HG02943 (cell line): ENCODE measurements at regions not wholly inside any gene's neighbourhood (a gene's known extent, or its start where the extent isn't known, plus 50 kb on each side); places are given as distances from the start of the nearest gene placed in this dataset.
"Not testable (repeated sequence)": the region's sequence is repeated elsewhere in the genome, so short reads cannot be mapped to it uniquely, and the experiment has no call there.

Experiments used
- ATAC-seq: cut with Tn5 transposase; IDR thresholded peaks from one replicate; pipeline ENCODE4 v1.9.1; 2021; ENCODE audit warnings: mild to moderate bottlenecking, low read depth, moderate library complexity; ENCODE audit not compliant: unreplicated experiment

DNA sequence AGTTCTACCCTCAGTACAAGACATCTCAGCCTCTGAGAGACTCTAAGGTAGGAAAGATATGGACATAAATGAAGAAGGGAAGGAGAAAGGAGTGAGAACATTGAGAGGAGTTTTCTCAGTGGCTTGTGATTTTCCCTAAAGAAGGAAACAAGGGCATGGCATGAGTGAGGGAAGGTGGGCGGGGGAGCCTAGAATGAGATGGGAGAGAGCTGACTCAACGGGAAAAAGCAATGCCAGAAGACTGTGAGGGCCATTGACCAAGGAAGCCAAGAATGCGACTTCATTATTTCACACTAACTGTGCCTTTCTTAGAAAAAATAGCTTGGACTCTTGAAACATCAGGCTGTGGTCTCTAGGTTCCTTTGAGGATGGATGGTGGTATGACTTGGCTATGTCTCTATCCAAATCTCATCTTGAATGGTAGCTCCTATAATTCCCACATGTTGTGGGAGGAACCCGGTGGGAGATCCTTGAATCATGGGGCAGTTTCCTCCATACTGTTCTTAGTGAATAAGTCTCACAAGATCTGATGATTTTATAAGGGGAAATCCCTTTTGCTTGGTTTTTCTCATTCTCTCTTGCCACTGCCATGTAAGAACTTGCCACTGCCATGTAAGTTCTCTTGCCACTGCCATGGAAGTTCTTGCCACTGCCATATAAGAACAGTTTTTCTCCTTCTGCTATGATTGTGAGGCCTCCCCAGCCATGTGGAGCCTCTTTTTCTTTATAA is 279.6 kb downstream of the NUAK1 start:
- ATAC-seq, result no peak

DNA sequence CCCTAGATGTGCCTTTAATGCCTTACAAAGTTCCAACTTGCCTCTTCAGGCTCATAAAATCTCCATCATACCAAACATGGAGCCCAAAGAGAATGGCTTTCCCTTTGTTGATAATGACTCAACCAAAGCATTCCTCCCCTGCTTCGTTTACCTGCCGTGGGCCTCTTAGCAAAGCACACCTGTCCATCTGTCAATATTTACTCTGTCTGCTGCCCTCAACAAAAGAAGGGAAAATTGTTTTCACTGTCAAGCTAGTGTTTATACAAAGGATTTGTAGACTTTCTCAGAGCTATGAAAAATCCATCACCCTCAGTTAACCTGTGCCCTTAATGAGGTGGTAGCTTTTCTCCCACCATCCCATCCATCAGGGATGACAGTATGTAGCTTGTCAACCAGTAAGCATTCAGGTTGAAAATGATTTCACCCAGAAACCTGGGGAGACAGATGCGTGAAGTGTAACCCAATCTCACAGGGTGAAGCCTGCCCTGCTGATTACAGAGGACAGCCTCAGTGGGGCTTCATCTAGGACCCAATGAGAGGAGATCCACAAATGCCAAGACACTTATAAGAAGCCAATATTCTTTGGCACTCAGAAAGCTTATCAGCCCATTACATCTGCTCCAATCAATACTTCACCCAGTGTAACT is 278.1 kb downstream of the NUAK1 start:
- no peak for ATAC-seq

DNA sequence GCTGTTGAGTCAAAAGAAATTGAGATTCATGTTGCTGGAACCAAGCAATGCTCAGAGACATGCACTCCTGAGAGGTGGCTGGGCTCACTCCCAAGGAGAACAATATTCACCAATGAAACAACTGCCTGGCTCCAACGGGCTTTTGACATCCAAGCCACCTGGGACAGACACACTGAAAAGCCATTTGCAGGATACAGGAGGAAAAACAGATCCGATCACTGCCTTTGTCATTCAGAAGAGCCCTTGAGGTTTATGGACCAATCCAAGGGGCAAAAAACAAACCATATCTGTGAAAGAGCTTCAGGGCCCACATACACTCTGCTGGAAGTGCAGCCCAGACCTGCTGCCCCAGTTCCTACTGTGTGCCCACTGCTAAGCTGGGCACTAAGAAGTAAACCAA is 277.5 kb downstream of the NUAK1 start:
- no peak for ATAC-seq

GRCh38 chr12:105862163-105862821 is 276.5 kb downstream of the NUAK1 start:
- ATAC-seq, result no peak

DNA sequence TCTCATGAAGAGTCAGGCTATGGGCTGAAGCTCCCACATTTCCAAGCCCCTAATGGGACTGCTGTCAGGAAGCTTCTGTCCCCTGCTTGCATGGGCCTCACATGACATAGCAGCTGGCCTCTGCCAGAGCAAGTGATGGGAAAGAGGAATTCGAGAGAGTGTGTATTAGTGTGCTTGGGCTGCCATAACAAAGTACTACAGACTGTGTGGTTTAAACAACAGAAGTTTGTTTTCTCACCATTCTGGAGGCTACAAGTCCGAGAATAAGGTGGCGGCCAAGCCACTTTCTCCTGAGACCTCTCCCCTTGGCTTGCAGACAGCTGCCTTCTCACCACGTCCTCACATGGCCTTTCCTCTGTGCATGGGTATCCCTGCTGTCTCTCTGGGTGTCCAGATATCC is 274.4 kb downstream of the NUAK1 start:
- no peak for ATAC-seq

DNA sequence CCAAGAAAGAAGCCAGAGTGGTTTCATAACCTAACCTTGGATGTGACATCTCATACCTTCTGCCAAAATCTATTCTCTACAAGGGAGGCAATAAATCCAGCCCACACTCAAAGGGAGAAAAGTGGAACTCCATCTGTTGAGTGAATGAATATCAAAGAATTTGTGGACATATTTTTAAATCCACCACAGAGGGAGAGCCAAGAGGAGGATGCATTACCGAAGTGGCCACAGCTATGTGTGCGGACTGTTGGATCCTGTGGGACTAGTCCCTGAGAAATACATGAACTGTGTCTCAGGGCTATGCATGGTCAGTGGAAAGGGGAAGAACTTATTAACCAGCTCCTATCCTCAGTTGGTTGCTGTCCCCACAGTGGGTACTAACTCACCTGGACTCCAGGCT is 273.9 kb downstream of the NUAK1 start:
- no peak for ATAC-seq

GRCh38 chr12:105865886-105866285 is 272.9 kb downstream of the NUAK1 start:
- no peak for ATAC-seq

DNA sequence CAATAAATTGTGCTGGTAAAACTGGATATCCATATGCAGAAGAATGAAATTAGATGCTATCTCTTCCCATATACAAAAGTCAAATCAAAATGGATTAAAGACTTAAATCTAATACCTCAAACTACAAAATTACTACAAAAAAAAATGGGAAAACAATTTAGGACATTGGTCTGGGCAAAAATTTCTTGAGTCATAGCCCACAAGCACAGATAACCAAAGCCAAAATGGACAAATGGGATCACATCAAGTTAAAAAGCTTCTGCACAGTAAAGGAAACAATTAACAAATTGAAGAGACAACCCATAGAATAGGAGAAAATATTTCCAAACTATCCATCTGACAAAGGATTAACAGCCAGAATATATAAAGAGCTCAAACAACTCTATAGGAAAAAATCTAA is 264.6 kb downstream of the NUAK1 start:
- no peak for ATAC-seq

- no peak for ATAC-seq
Measured at GRCh38 chr12:105876396-105876927, 262.3 kb downstream of the NUAK1 start.

GRCh38 chr12:105878964-105879363 is 259.8 kb downstream of the NUAK1 start:
- no peak for ATAC-seq

GRCh38 chr12:105880824-105881388 is 257.8 kb downstream of the NUAK1 start:
- no peak for ATAC-seq

DNA sequence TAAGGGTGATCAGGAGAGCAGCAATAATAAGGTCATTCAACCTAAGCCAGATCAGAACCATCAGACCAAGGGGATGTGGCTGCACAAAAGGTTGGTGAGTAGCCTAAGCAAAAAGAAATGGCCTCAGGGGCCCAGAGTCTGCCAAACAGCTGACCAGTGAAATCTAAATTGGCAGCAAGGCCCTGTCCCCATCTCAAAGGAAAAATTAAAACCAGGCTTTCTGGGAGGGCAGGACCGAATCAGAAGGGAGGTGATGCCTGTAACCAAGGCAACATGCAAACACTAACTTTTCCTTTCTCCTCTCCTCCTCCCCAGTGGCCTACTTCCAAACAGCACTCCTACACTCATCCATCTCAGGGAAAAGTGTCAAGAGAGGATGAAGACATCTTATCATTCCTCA is 256.4 kb downstream of the NUAK1 start:
- ATAC-seq, result no peak

DNA sequence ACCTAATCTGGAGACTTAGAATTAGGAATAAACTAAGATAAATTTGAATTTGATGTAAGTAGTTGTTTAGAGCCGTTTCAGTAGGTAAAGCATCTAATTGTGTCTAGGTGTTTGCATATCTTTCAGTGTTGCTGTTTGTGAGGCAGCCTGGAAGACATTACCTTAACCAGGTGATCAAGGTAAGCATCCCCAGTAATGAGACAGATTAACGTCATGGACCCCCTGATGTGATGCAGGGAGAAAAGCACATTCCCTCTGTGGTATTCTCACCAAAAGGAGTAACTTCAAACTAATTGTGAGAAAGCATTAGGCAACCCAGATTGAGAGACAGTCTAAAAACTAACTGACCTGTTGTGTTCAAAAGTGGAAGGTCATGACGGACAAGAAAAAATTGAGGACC is 251.6 kb downstream of the NUAK1 start:
- no peak for ATAC-seq

DNA sequence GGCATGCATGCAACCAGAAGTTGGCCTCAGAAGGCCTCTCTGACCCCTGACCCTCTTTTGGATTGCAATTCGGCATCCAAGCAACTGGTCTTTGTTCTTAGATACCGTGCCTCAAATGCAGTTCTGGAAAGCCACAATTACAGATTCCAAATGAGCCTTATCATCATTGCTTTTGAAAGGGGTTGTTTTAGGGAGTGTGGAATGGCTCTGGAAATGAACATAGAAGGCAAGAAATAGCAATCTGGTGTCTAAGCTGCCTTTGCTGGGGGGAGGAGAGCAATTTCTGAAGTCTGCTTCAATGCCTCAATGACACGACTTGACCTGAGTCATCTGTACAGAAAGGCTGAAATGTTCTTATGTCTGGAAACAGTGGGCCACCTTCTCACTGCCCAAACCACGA is 250.1 kb downstream of the NUAK1 start:
- no peak for ATAC-seq

GRCh38 chr12:105892362-105892910 is 246.3 kb downstream of the NUAK1 start:
- no peak for ATAC-seq

- ATAC-seq, result not testable (repeated sequence)
Measured at GRCh38 chr12:105895197-105895832, 243.4 kb downstream of the NUAK1 start.

- no peak for ATAC-seq
Measured at GRCh38 chr12:105897311-105897725, 241.4 kb downstream of the NUAK1 start.

- ATAC-seq, result not testable (repeated sequence)
Measured at GRCh38 chr12:105898271-105898670, 240.5 kb downstream of the NUAK1 start.

DNA sequence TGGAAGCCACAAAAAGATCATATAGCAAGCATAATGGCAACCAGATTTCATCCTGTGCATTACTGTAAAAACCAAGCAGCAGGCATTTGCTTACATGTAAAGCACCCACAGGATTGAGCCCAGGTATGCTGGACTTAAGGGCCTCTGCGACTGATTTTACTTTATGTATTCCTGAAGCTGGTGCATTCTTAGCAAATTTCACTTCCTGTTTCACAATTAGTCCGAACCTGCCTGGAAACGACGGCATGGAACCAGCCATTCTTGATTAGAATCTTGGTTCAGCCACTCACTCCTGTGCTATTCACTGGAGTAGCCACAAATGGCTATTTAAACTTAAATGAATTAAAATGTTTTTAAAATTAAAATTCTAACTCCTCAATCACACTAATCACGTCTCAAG is 239.2 kb downstream of the NUAK1 start:
- ATAC-seq, result no peak

GRCh38 chr12:105906561-105906960 is 232.2 kb downstream of the NUAK1 start:
- ATAC-seq, result no peak
